HEK293 (cell line): ENCODE measurements at regions not wholly inside any gene's neighbourhood (a gene's known extent, or its start where the extent isn't known, plus 50 kb on each side); places are given as distances from the start of the nearest gene placed in this dataset.

ENCODE experiments used
- CTCF ChIA-PET: fragments of 350-600 bp; formaldehyde crosslinking; extraction: SDS; loops from one replicate; lab custom pipeline; 2021; ENCODE audit warnings: antibody characterized with exemption; lab: Yijun Ruan, JAX
- POLR2A ChIA-PET: fragments of 300-600 bp; formaldehyde crosslinking; extraction: SDS; loops from one replicate; lab custom pipeline; 2020; ENCODE audit warnings: antibody characterized with exemption, inconsistent platforms; lab: Yijun Ruan, JAX
- H3K27ac ChIP-seq: fragments of 200-500 bp; sonication (Bioruptor generic); 2 replicates; pipeline ENCODE4 v1.5.1; 2014; ENCODE audit warnings: low read depth, low read length, control low read depth, inconsistent platforms; ENCODE audit errors: extremely low read depth
- H3K36me3 ChIP-seq, 2 experiments: fragments of 200-500 bp in 1 of 2; sonication (Bioruptor generic) in 1 of 2; 1 replicate in 1 of 2; 2 replicates in 1 of 2; pipeline ENCODE4 v1.5.1; 2014 to 2017; ENCODE audit warnings: inconsistent platforms in 2 of 2, low read length in 2 of 2; ENCODE audit not compliant: control insufficient read depth in 2 of 2, insufficient read depth in 1 of 2
- H3K4me1 ChIP-seq: fragments of 200-500 bp; sonication (Bioruptor generic); 2 replicates; pipeline ENCODE4 v1.5.1; 2014; ENCODE audit warnings: mild to moderate bottlenecking, low read length, inconsistent platforms; ENCODE audit not compliant: control insufficient read depth, insufficient read depth
- H3K4me3 ChIP-seq: 2 replicates; pipeline ENCODE4 v1.5.1; 2011; ENCODE audit warnings: low read depth, mild to moderate bottlenecking, control low read depth, low read length, moderate library complexity
- H3K9me3 ChIP-seq: fragments of 200-500 bp; sonication (Bioruptor generic); 2 replicates; pipeline ENCODE4 v1.5.1; 2014; ENCODE audit warnings: low read depth, low read length, inconsistent platforms; ENCODE audit not compliant: control insufficient read depth, insufficient read depth
- ATF2 ChIP-seq: fragments of 450-650 bp; formaldehyde crosslinking; IDR thresholded peaks from 2 replicates; pipeline ENCODE4 v1.5.1; 2016; ENCODE audit warnings: missing biosample characterization, missing genetic modification characterization, low read depth
- GLI4 ChIP-seq: fragments of 450-650 bp; formaldehyde crosslinking; IDR thresholded peaks from 2 replicates; pipeline ENCODE4 v1.5.1; 2016; ENCODE audit warnings: missing biosample characterization, missing genetic modification characterization
- HOXA7 ChIP-seq: sonication (generic); formaldehyde crosslinking; IDR thresholded peaks from 2 replicates; pipeline ENCODE4 v1.8.1; 2022; ENCODE audit warnings: missing genetic modification reagents, borderline replicate concordance
- HOXC10 ChIP-seq: sonication (generic); formaldehyde crosslinking; IDR thresholded peaks from 2 replicates; pipeline ENCODE4 v1.8.1; 2023; ENCODE audit warnings: mild to moderate bottlenecking, missing genetic modification reagents
- PRDM1 ChIP-seq: fragments of 450-650 bp; formaldehyde crosslinking; IDR thresholded peaks from 2 replicates; pipeline ENCODE4; 2016; ENCODE audit warnings: missing biosample characterization, missing genetic modification characterization
- REPIN1 ChIP-seq: fragments of 450-650 bp; formaldehyde crosslinking; IDR thresholded peaks from 2 replicates; pipeline ENCODE4 v1.5.1; 2017; ENCODE audit warnings: missing biosample characterization, missing genetic modification characterization, low read depth
- YY2 ChIP-seq: fragments of 450-650 bp; formaldehyde crosslinking; IDR thresholded peaks from 2 replicates; pipeline ENCODE4 v1.5.1; 2016; ENCODE audit warnings: missing biosample characterization, missing genetic modification characterization
- ZNF133 ChIP-seq: fragments of 450-650 bp; formaldehyde crosslinking; IDR thresholded peaks from 2 replicates; pipeline ENCODE4 v1.5.1; 2016; ENCODE audit warnings: missing biosample characterization, missing genetic modification characterization
- ZNF184 ChIP-seq: fragments of 450-650 bp; IDR thresholded peaks from 2 replicates; pipeline ENCODE4 v1.5.1; 2018; ENCODE audit warnings: missing biosample characterization, mild to moderate bottlenecking, missing genetic modification characterization
- ZNF23 ChIP-seq: fragments of 450-650 bp; formaldehyde crosslinking; IDR thresholded peaks from 2 replicates; pipeline ENCODE4 v1.5.1; 2016; ENCODE audit warnings: missing biosample characterization, missing genetic modification characterization, borderline replicate concordance
- ZNF514 ChIP-seq: fragments of 450-650 bp; formaldehyde crosslinking; IDR thresholded peaks from 2 replicates; pipeline ENCODE4 v1.5.1; 2016; ENCODE audit warnings: missing biosample characterization, missing genetic modification characterization
- ZNF548 ChIP-seq: fragments of 450-650 bp; formaldehyde crosslinking; IDR thresholded peaks from 2 replicates; pipeline ENCODE4 v1.5.1; 2016; ENCODE audit warnings: missing biosample characterization, missing genetic modification characterization
- ZNF654 ChIP-seq: fragments of 450-650 bp; formaldehyde crosslinking; IDR thresholded peaks from 2 replicates; pipeline ENCODE4 v1.5.1; 2016; ENCODE audit warnings: low read depth, missing biosample characterization, missing genetic modification characterization
- ZNF660 ChIP-seq: fragments of 450-650 bp; IDR thresholded peaks from 2 replicates; pipeline ENCODE4 v1.5.1; 2018; ENCODE audit warnings: missing biosample characterization, mild to moderate bottlenecking, missing genetic modification characterization
- ZNF707 ChIP-seq: fragments of 450-650 bp; formaldehyde crosslinking; IDR thresholded peaks from 2 replicates; pipeline ENCODE4 v1.5.1; 2016; ENCODE audit warnings: missing biosample characterization, missing genetic modification characterization
- ZNF785 ChIP-seq: fragments of 450-650 bp; formaldehyde crosslinking; IDR thresholded peaks from 2 replicates; pipeline ENCODE4 v1.5.1; 2016; ENCODE audit warnings: missing biosample characterization, missing genetic modification characterization
- ZNF843 ChIP-seq: fragments of 450-650 bp; formaldehyde crosslinking; IDR thresholded peaks from 2 replicates; pipeline ENCODE4 v1.5.1; 2016; ENCODE audit warnings: missing biosample characterization, missing genetic modification characterization
- TF ChIP-seq, protein P1 (sequence below): fragments of 450-650 bp; formaldehyde crosslinking; IDR thresholded peaks from 2 replicates; pipeline ENCODE4 v1.5.1; 2017; ENCODE audit warnings: missing biosample characterization, missing genetic modification characterization
- TF ChIP-seq, protein P2 (sequence below): fragments of 450-650 bp; formaldehyde crosslinking; IDR thresholded peaks from 2 replicates; pipeline ENCODE4 v1.5.1; 2016; ENCODE audit warnings: missing biosample characterization, missing genetic modification characterization
- TF ChIP-seq, protein P3 (sequence below): fragments of 450-650 bp; formaldehyde crosslinking; IDR thresholded peaks from 2 replicates; pipeline ENCODE4 v1.5.1; 2017; ENCODE audit warnings: missing biosample characterization, missing genetic modification characterization
- TF ChIP-seq, protein P4 (sequence below): fragments of 450-650 bp; formaldehyde crosslinking; IDR thresholded peaks from 2 replicates; pipeline ENCODE4 v1.5.1; 2016; ENCODE audit warnings: missing biosample characterization, missing genetic modification characterization
- TF ChIP-seq, protein P5 (sequence below): fragments of 450-650 bp; formaldehyde crosslinking; IDR thresholded peaks from 2 replicates; pipeline ENCODE4; 2016; ENCODE audit warnings: missing biosample characterization, missing genetic modification characterization

DNA sequence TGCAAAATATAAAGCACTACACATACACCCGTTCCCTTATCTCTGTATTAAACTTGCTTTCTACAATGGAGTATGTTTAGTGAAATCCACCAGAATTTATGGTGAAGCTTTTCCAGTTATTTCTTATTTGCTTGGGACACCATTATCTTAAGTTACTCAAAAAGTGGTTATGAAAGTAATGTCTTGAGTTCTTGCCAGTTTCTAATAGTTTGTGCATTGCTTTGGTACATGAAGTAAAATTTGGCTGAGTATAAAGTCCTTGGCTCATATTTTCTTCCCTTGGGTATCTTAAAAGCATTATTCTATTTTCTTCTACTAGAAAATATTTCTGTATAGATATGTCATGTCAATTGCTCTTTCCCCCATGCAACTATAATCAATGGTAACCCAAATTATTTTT is 85.2 kb downstream of the POLR1F start:
- Histone ChIP-seq H3K36me3 (no peaks in the 10 kb centered on the region), H3K4me3 (no peak overlapping the region), H3K9me3 (no peaks in the 10 kb centered on the region), H3K27ac (no peak overlapping the region), H3K4me1 (no peaks in the 10 kb centered on the region)
- ChIA-PET POLR2A (no interaction called here), CTCF (no interaction called here)
- no peak for TF ChIP-seq REPIN1 (tag by site-specific recombination)
- no peak for TF ChIP-seq ZNF23 (tag by site-specific recombination)
- no peak for TF ChIP-seq ZNF133 (tag by site-specific recombination)
- no peak for TF ChIP-seq HOXA7 (CRISPR knock-in tag)

- POLR2A ChIA-PET = no interaction called here
- Histone ChIP-seq H3K4me1 (no peaks in the 10 kb centered on the region), H3K4me3 (no peak overlapping the region), H3K9me3 (no peaks in the 10 kb centered on the region), H3K27ac (no peak overlapping the region), H3K36me3 (no peaks in the 10 kb centered on the region)
- TF ChIP-seq ZNF654 (tag by site-specific recombination) = peak; percentile 17; the same call in 1 of the 2 replicates
- 0 out of 2 replicates have a peak, but pooled peaks have one; percentile 49 for TF ChIP-seq ZNF660 (tag by site-specific recombination)
- TF ChIP-seq REPIN1 (tag by site-specific recombination) = no peak
- no peak for TF ChIP-seq ZNF184 (tag by site-specific recombination)
- TF ChIP-seq ZNF785 (tag by site-specific recombination) = no peak
- CTCF ChIA-PET = interaction anchor here (0.6 to 0.9 kb wide), 2 partner anchors 10 to 52 kb away, joined by 3 read pairs; no protein-coding TSS in a partner anchor
Observed at GRCh38 chr7:19621740-19622139, 87.1 kb downstream of the POLR1F start.

DNA sequence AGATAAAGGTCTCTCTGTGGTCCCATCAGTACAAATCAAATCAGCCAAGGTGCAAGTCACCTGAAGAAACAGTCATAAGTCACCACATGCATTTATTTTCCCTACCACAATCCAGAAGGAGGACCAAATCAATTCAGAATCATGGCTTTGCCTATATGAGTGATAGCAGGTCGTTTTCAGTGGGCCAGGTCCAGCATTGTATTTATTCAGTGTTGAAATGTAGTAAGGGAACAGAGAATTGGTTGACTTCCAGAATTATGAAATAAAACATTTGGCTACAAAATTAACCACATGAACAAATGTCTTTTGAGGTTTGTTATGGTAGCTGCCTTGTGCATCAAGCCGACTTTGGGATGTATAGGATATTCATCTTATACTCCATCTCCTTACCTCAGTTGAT is 88.4 kb downstream of the POLR1F start:
- Histone ChIP-seq H3K4me3 (no peak overlapping the region), H3K4me1 (no peaks in the 10 kb centered on the region), H3K36me3 (no peaks in the 10 kb centered on the region), H3K27ac (no peak overlapping the region), H3K9me3 (no peaks in the 10 kb centered on the region)
- CTCF ChIA-PET = no interaction called here
- POLR2A ChIA-PET = no interaction called here
- TF ChIP-seq ZNF548 (tag by site-specific recombination) (no peak), PRDM1 (tag by site-specific recombination) (no peak), YY2 (no peak), ZNF707 (tag by site-specific recombination) (no peak), HOXC10 (CRISPR knock-in tag) (no peak), ZNF843 (no peak), ZNF514 (no peak), ATF2 (no peak), GLI4 (tag by site-specific recombination) (no peak)
- TF ChIP-seq, protein P1, sequence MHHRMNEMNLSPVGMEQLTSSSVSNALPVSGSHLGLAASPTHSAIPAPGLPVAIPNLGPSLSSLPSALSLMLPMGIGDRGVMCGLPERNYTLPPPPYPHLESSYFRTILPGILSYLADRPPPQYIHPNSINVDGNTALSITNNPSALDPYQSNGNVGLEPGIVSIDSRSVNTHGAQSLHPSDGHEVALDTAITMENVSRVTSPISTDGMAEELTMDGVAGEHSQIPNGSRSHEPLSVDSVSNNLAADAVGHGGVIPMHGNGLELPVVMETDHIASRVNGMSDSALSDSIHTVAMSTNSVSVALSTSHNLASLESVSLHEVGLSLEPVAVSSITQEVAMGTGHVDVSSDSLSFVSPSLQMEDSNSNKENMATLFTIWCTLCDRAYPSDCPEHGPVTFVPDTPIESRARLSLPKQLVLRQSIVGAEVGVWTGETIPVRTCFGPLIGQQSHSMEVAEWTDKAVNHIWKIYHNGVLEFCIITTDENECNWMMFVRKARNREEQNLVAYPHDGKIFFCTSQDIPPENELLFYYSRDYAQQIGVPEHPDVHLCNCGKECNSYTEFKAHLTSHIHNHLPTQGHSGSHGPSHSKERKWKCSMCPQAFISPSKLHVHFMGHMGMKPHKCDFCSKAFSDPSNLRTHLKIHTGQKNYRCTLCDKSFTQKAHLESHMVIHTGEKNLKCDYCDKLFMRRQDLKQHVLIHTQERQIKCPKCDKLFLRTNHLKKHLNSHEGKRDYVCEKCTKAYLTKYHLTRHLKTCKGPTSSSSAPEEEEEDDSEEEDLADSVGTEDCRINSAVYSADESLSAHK (tag by site-specific recombination) = no peak
- TF ChIP-seq, protein P2, sequence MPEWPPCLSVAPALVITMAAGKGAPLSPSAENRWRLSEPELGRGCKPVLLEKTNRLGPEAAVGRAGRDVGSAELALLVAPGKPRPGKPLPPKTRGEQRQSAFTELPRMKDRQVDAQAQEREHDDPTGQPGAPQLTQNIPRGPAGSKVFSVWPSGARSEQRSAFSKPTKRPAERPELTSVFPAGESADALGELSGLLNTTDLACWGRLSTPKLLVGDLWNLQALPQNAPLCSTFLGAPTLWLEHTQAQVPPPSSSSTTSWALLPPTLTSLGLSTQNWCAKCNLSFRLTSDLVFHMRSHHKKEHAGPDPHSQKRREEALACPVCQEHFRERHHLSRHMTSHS = no peak
- TF ChIP-seq, protein P3, sequence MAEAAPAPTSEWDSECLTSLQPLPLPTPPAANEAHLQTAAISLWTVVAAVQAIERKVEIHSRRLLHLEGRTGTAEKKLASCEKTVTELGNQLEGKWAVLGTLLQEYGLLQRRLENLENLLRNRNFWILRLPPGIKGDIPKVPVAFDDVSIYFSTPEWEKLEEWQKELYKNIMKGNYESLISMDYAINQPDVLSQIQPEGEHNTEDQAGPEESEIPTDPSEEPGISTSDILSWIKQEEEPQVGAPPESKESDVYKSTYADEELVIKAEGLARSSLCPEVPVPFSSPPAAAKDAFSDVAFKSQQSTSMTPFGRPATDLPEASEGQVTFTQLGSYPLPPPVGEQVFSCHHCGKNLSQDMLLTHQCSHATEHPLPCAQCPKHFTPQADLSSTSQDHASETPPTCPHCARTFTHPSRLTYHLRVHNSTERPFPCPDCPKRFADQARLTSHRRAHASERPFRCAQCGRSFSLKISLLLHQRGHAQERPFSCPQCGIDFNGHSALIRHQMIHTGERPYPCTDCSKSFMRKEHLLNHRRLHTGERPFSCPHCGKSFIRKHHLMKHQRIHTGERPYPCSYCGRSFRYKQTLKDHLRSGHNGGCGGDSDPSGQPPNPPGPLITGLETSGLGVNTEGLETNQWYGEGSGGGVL (tag by site-specific recombination) = no peak
- TF ChIP-seq, protein P4, sequence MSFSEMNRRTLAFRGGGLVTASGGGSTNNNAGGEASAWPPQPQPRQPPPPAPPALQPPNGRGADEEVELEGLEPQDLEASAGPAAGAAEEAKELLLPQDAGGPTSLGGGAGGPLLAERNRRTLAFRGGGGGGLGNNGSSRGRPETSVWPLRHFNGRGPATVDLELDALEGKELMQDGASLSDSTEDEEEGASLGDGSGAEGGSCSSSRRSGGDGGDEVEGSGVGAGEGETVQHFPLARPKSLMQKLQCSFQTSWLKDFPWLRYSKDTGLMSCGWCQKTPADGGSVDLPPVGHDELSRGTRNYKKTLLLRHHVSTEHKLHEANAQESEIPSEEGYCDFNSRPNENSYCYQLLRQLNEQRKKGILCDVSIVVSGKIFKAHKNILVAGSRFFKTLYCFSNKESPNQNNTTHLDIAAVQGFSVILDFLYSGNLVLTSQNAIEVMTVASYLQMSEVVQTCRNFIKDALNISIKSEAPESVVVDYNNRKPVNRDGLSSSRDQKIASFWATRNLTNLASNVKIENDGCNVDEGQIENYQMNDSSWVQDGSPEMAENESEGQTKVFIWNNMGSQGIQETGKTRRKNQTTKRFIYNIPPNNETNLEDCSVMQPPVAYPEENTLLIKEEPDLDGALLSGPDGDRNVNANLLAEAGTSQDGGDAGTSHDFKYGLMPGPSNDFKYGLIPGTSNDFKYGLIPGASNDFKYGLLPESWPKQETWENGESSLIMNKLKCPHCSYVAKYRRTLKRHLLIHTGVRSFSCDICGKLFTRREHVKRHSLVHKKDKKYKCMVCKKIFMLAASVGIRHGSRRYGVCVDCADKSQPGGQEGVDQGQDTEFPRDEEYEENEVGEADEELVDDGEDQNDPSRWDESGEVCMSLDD (tag by site-specific recombination) = no peak
- TF ChIP-seq, protein P5, sequence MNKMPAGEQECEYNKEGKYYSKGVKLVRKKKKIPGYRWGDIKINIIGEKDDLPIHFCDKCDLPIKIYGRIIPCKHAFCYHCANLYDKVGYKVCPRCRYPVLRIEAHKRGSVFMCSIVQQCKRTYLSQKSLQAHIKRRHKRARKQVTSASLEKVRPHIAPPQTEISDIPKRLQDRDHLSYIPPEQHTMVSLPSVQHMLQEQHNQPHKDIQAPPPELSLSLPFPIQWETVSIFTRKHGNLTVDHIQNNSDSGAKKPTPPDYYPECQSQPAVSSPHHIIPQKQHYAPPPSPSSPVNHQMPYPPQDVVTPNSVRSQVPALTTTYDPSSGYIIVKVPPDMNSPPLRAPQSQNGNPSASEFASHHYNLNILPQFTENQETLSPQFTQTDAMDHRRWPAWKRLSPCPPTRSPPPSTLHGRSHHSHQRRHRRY (tag by site-specific recombination) = no peak
